RWPE1 (cell line): ENCODE measurements at regions not wholly inside any gene's neighbourhood (a gene's known extent, or its start where the extent isn't known, plus 50 kb on each side); places are given as distances from the start of the nearest gene placed in this dataset.

ENCODE experiments used
- CTCF ChIA-PET: fragments of 350-600 bp; sonication (Branson Sonifier 250); formaldehyde crosslinking; extraction: SDS; loops from one replicate; lab custom pipeline; 2021; lab: Yijun Ruan, JAX
- POLR2A ChIA-PET: fragments of 400-600 bp; formaldehyde crosslinking; extraction: SDS; loops from one replicate; lab custom pipeline; 2020; ENCODE audit warnings: antibody characterized with exemption; ENCODE audit not compliant: low non-redundant PET; lab: Yijun Ruan, JAX
- DNase-seq: peaks from one replicate; pipeline ENCODE4 v3.0.0; 2012; ENCODE audit warnings: low spot score
- H3K27ac ChIP-seq: fragments of 450-650 bp; 2 replicates; pipeline ENCODE4 v1.5.1; 2017
- CTCF ChIP-seq: fragments of 450-650 bp; conservative IDR thresholded peaks from 2 replicates; pipeline ENCODE4 v1.5.1; 2017; ENCODE audit warnings: low read depth, mild to moderate bottlenecking

GRCh38 chr6:168165373-168165772 is 86.4 kb upstream of the FRMD1 start:
- no peak overlapping the region for H3K27ac ChIP-seq
- DNase-seq, result no peak
- ChIA-PET POLR2A (no interaction called here), CTCF (no interaction called here)
- TF ChIP-seq CTCF, result no peak

- no peak for DNase-seq
- no peak overlapping the region for H3K27ac ChIP-seq
- ChIA-PET CTCF (no interaction called here), POLR2A (no interaction called here)
- TF ChIP-seq CTCF, result no peak
Observed at GRCh38 chr6:168164462-168165061, 85.5 kb upstream of the FRMD1 start.

- TF ChIP-seq CTCF, result no peak
- no peak overlapping the region for H3K27ac ChIP-seq
- POLR2A ChIA-PET, result no interaction called here
- CTCF ChIA-PET, result no interaction called here
- no peak for DNase-seq
Observed at GRCh38 chr6:168163096-168163731, 84.2 kb upstream of the FRMD1 start.

- ChIA-PET CTCF (interaction anchor here (0.7 kb wide), 1 partner anchor 171 kb away, joined by 3 read pairs; no protein-coding TSS in a partner anchor), POLR2A (no interaction called here)
- no peak overlapping the region for H3K27ac ChIP-seq
- TF ChIP-seq CTCF, result no peak
- no peak for DNase-seq
Observed at GRCh38 chr6:168162366-168162765, 83.4 kb upstream of the FRMD1 start.

GRCh38 chr6:168161371-168161750 is 82.3 kb upstream of the FRMD1 start:
- ChIA-PET CTCF (interaction anchor here (0.7 kb wide), 1 partner anchor 553 kb away, joined by 5 read pairs; no protein-coding TSS in a partner anchor), POLR2A (no interaction called here)
- TF ChIP-seq CTCF, result no peak
- DNase-seq, result no peak
- H3K27ac ChIP-seq, result no peak overlapping the region

- TF ChIP-seq CTCF, result no peak
- ChIA-PET CTCF (no interaction called here), POLR2A (no interaction called here)
- no peak overlapping the region for H3K27ac ChIP-seq
- no peak for DNase-seq
Observed at GRCh38 chr6:168160506-168161370, 81.7 kb upstream of the FRMD1 start.
